T-helper 1 cell treated with Interleukin-12 subunit alpha and Interleukin-12 subunit beta and Interleukin-4 antibody, amounts not matched to agents 30 ng/mL and 1 ng/mL, for 36 hours (primary cell): ENCODE measurements at regions not wholly inside any gene's neighbourhood (a gene's known extent, or its start where the extent isn't known, plus 50 kb on each side); places are given as distances from the start of the nearest gene placed in this dataset.

Experiments
- intact Hi-C: fragments of 100-400 bp; cut with micrococcal nuclease; formaldehyde crosslinking; loops from one replicate; pipeline ENCODE4 v1.15.1; 2024

- intact Hi-C loops: no loop called here
Observed at GRCh38 chr6:91328241-91328640, 741.4 kb upstream of the MAP3K7 start.

- intact Hi-C loops: no loop called here
Observed at GRCh38 chr6:91324711-91325110, 737.8 kb upstream of the MAP3K7 start.

- intact Hi-C loops: no loop called here
Observed at GRCh38 chr6:91317984-91318383, 731.1 kb upstream of the MAP3K7 start.

GRCh38 chr6:91317247-91317835 is 730.5 kb upstream of the MAP3K7 start:
- intact Hi-C loops: no loop called here

- intact Hi-C loops: no loop called here
Observed at GRCh38 chr6:91310178-91310577, 723.3 kb upstream of the MAP3K7 start.

GRCh38 chr6:91305755-91306154 is 718.9 kb upstream of the MAP3K7 start:
- intact Hi-C loops: no loop called here

GRCh38 chr6:91304521-91304920 is 717.6 kb upstream of the MAP3K7 start:
- intact Hi-C loops: no loop called here

- intact Hi-C loops: no loop called here
Observed at GRCh38 chr6:91303326-91303725, 716.5 kb upstream of the MAP3K7 start.

GRCh38 chr6:91299544-91300491 is 712.9 kb upstream of the MAP3K7 start:
- intact Hi-C loops: no loop called here

GRCh38 chr6:91298543-91299145 is 711.8 kb upstream of the MAP3K7 start:
- intact Hi-C loops: no loop called here

GRCh38 chr6:91293395-91293794 is 706.5 kb upstream of the MAP3K7 start:
- intact Hi-C loops: no loop called here

- intact Hi-C loops: no loop called here
Observed at GRCh38 chr6:91291071-91291470, 704.2 kb upstream of the MAP3K7 start.

- intact Hi-C loops: no loop called here
Observed at GRCh38 chr6:91288741-91289140, 701.9 kb upstream of the MAP3K7 start.

GRCh38 chr6:91281901-91282300 is 695.0 kb upstream of the MAP3K7 start:
- intact Hi-C loops: no loop called here

GRCh38 chr6:91280494-91280830 is 693.6 kb upstream of the MAP3K7 start:
- intact Hi-C loops: no loop called here

- intact Hi-C loops: no loop called here
Observed at GRCh38 chr6:91279740-91280493, 693.0 kb upstream of the MAP3K7 start.

GRCh38 chr6:91278416-91278815 is 691.5 kb upstream of the MAP3K7 start:
- intact Hi-C loops: no loop called here

- intact Hi-C loops: no loop called here
Observed at GRCh38 chr6:91276315-91276714, 689.4 kb upstream of the MAP3K7 start.

- intact Hi-C loops: no loop called here
Observed at GRCh38 chr6:91273729-91274128, 686.9 kb upstream of the MAP3K7 start.

- intact Hi-C loops: no loop called here
Observed at GRCh38 chr6:91271807-91272206, 684.9 kb upstream of the MAP3K7 start.

- intact Hi-C loops: no loop called here
Observed at GRCh38 chr6:91268941-91269340, 682.1 kb upstream of the MAP3K7 start.

GRCh38 chr6:91267246-91267645 is 680.4 kb upstream of the MAP3K7 start:
- intact Hi-C loops: no loop called here
